ENCODE measurements at regions not wholly inside any gene's neighbourhood (a gene's known extent, or its start where the extent isn't known, plus 50 kb on each side); places are given as distances from the start of the nearest gene placed in this dataset.

DNA sequence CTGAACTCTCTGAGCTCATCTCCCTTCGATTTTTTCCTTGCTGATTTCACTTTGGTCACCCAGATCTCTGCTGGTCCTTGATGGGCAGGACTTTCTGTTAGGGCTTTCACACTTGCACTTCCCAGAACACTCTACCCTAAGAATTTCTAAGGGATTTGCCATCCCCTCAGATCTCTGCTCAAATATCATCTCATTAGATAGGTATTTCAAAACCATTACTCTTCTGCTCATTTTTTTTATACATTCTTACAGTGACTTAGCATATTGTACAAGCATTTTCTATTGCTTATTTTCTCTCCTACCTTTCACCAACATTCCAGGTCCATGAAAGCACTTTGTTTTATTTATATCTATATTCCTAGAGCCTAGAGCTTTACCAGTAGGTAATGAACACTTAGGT, 913.3 kb downstream of the PDHA2 start (continued):
- TF ChIP-seq ZNF462 (CRISPR knock-in tag; IDR thresholded peaks at IDR 0.05) (no peak), EZH2phosphoT487 (IDR thresholded peaks at IDR 0.05; ENCODE audit: unreplicated experiment) (no peak), ZNF331 (CRISPR knock-in tag; IDR thresholded peaks at IDR 0.05; ENCODE audit: low read depth) (no peak), CREB1 (CRISPR knock-in tag; IDR thresholded peaks at IDR 0.05; ENCODE audit: low read depth) (no peak), EZH2 (IDR thresholded peaks at IDR 0.05; ENCODE audit: low read depth, unreplicated experiment) (no peak)
- TF ChIP-seq, protein P1, sequence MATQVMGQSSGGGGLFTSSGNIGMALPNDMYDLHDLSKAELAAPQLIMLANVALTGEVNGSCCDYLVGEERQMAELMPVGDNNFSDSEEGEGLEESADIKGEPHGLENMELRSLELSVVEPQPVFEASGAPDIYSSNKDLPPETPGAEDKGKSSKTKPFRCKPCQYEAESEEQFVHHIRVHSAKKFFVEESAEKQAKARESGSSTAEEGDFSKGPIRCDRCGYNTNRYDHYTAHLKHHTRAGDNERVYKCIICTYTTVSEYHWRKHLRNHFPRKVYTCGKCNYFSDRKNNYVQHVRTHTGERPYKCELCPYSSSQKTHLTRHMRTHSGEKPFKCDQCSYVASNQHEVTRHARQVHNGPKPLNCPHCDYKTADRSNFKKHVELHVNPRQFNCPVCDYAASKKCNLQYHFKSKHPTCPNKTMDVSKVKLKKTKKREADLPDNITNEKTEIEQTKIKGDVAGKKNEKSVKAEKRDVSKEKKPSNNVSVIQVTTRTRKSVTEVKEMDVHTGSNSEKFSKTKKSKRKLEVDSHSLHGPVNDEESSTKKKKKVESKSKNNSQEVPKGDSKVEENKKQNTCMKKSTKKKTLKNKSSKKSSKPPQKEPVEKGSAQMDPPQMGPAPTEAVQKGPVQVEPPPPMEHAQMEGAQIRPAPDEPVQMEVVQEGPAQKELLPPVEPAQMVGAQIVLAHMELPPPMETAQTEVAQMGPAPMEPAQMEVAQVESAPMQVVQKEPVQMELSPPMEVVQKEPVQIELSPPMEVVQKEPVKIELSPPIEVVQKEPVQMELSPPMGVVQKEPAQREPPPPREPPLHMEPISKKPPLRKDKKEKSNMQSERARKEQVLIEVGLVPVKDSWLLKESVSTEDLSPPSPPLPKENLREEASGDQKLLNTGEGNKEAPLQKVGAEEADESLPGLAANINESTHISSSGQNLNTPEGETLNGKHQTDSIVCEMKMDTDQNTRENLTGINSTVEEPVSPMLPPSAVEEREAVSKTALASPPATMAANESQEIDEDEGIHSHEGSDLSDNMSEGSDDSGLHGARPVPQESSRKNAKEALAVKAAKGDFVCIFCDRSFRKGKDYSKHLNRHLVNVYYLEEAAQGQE (IDR thresholded peaks at IDR 0.05; ENCODE audit: unreplicated experiment), result no peak

Measured in GM23338 (cell line).